Esophagus squamous epithelium (tissue), 4 donors: ENCODE measurements at regions not wholly inside any gene's neighbourhood (a gene's known extent, or its start where the extent isn't known, plus 50 kb on each side); places are given as distances from the start of the nearest gene placed in this dataset.

Source experiments
- POLR2A ChIP-seq, 4 donors: fragments of 450-650 bp; IDR thresholded peaks; one replicate each; pipeline ENCODE4 v1.6.1; 2017; ENCODE audit warnings: antibody characterized with exemption in 4 of 4, mild to moderate bottlenecking in 4 of 4, moderate library complexity in 3 of 4
- TF ChIP-seq, protein P1 (sequence below), 6 experiments: fragments of 450-650 bp in 4 of 6; fragments of 200-600 bp in 2 of 6; sonication (generic) in 2 of 6; IDR thresholded peaks; one replicate each; pipeline ENCODE4 v1.5.1; 2016 to 2019; ENCODE audit warnings: antibody characterized with exemption in 6 of 6, mild to moderate bottlenecking in 4 of 6, moderate library complexity in 4 of 6

DNA sequence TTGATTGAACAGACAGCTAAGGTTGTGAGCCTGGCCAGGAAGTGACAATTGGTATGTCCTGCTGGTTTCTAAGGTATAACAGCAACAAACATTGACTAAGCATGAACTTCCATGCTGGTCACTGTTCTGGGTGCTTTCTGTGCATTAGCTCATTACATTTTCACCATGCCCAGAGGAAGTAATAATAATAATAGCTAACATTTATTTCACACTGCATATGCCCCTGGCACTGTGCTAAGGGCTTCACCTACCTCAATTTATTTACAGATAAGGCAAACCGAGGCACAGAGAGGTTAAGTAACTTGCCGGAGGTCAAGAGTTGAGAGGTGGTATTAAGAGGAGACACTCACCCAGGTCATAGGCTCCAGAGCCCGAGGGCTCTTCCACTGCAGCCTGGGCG lies 113.6 kb downstream of the PDCL3 start:
- TF ChIP-seq, protein P1, sequence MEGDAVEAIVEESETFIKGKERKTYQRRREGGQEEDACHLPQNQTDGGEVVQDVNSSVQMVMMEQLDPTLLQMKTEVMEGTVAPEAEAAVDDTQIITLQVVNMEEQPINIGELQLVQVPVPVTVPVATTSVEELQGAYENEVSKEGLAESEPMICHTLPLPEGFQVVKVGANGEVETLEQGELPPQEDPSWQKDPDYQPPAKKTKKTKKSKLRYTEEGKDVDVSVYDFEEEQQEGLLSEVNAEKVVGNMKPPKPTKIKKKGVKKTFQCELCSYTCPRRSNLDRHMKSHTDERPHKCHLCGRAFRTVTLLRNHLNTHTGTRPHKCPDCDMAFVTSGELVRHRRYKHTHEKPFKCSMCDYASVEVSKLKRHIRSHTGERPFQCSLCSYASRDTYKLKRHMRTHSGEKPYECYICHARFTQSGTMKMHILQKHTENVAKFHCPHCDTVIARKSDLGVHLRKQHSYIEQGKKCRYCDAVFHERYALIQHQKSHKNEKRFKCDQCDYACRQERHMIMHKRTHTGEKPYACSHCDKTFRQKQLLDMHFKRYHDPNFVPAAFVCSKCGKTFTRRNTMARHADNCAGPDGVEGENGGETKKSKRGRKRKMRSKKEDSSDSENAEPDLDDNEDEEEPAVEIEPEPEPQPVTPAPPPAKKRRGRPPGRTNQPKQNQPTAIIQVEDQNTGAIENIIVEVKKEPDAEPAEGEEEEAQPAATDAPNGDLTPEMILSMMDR (IDR thresholded peaks at IDR 0.05) = no peak
- no peak for TF ChIP-seq POLR2A (IDR thresholded peaks at IDR 0.05)
